NCI-H82 treated with DMSO at 0.1 percent for 48 hours (cell line): ENCODE measurements at regions not wholly inside any gene's neighbourhood (a gene's known extent, or its start where the extent isn't known, plus 50 kb on each side); places are given as distances from the start of the nearest gene placed in this dataset.
A peak's percentile ranks its signal among the peaks of the same experiment; 100 is the strongest.
"Not testable (repeated sequence)": the region's sequence is repeated elsewhere in the genome, so short reads cannot be mapped to it uniquely, and the experiment has no call there.

Experiments
- DNase-seq: peaks from one replicate; lab custom pipeline; 2025; ENCODE audit not compliant: unreplicated experiment; lab: John Stamatoyannopoulos, UW

GRCh38 chr9:102032614-102033013, 294.2 kb upstream of the GRIN3A start:
- DNase-seq: no peak

DNA sequence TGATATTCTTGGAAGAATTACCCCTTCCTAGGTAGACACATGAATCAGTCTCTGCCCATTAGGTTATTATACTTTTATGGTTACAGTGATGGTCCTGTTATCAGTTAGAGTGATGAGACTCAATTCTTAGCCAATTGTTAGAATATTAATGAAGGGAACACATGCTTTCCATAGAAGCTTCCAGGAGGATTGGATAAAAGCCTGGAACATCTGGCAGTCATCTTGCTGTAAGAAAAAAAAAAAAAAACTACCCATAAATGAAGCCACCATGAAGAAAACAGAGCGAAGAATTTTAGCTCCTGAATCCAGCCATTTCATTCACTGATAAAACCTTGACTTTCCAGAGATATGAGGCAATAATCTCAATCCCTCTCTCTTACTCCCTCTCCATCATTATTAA, 262.5 kb upstream of the GRIN3A start:
- DNase-seq: no peak

- no peak for DNase-seq
These were observed 261.0 kb upstream of the GRIN3A start for GRCh38 chr9:101999441-101999840.

GRCh38 chr9:101995231-101995630, 256.8 kb upstream of the GRIN3A start:
- no peak for DNase-seq

DNA sequence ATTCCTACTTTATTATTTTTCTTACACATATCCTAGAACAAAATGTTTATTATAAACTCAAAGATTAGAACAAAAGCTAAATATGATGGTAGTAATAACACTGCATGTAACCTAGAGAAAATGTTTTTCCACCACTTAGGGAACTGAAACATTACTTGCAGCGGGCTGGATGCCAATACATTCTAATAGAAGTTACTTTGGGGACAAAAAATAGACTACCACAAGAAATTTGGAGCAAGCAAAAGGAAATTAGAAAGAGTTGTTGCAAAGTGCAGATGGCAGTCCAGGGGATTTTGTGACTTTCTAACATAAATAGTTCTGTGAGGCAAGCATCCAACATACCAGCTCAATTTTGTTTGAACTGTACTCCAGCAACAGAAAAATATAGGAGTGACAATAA, 255.3 kb upstream of the GRIN3A start:
- DNase-seq: no peak

- DNase-seq: no peak
These were observed 253.5 kb upstream of the GRIN3A start for GRCh38 chr9:101991926-101992325.

DNA sequence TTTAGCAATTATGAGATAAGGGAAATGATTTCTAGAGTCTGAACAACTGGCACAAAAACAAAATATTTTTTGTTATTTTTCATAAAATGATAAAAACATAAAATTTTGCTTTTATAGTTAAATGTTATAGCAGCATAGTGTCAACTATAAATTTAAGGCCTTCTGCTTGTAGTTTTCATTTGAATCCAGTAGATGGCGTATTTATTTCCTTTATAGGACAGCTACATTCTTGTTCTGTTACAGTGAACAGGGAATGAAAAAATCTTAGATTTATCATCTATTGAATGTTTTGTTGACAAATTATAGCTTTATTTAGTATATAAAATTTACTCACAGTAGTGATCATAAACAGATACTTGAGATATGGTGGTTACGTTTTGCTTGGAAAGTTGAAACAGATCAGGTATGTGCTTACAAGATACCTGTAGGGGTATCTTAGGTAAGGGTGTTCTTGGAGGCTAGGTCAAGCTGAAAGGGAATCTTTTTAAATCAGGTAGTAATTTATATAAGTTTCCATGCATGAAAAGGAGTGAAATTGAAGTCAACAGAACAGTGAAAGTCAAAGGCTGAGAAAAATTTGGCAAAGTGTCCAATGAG, 239.3 kb upstream of the GRIN3A start:
- peak; percentile 5 for DNase-seq

DNA sequence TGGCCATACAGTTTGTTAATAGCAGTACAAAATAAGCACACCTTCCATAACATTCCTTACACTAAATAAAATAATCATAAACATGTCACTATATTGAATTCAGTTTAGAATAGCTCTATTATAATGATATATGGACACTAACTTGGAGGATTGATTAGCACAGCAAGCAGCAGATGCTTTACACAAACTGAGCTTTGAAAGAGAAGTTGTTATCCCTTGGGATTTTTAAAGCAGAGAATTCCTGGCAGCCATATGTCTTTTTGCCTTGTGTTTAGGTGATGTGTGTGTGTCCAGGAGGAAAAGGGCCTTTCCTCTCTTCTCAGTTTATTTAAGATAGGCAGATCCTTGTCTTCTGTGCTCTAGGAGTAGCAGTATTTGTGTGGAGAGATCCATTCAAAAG, 232.2 kb upstream of the GRIN3A start:
- DNase-seq: peak; percentile 8

- DNase-seq: no peak
These were observed 229.9 kb upstream of the GRIN3A start for GRCh38 chr9:101968392-101968791.

DNA sequence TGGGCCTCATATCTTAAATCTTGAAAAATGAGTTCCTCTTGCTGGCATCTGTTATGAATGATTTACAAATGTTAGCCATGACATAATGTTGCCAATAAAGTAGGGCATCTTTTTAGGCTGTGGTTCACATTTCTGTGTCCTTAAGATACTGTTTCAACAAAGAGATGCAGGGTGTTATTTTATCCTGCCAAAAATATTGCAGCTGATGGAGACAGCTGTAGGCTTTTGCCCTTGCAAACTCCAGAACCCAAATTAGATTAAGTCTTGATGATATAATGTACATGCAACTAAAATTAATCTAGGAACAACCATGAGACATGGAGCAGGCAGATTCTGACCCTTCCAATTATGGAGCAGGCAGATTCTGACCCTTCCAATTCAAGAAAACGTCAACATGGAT, 228.2 kb upstream of the GRIN3A start:
- no peak for DNase-seq

DNA sequence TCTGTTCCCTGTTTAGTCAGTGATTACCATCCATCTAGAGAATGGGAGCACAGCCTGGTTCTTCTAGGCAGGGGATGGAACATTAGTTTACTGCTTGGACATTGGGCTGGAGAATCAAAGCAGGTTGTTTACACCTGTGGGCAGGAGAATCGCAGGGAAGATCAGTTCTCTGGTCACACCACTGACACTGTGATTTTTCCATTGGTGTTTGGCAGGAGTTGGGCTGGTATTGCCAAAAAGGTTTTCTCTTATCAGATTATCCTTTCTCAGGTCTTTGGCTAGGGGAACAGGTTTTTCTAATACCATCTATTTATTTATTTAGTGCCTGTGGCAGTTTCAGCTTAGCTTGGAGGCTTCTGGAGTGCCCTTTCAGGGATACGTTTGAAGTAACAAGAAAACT, 219.3 kb upstream of the GRIN3A start:
- DNase-seq: no peak

GRCh38 chr9:101951598-101951997, 213.2 kb upstream of the GRIN3A start:
- DNase-seq: no peak

GRCh38 chr9:101931756-101932155, 193.3 kb upstream of the GRIN3A start:
- no peak for DNase-seq

DNA sequence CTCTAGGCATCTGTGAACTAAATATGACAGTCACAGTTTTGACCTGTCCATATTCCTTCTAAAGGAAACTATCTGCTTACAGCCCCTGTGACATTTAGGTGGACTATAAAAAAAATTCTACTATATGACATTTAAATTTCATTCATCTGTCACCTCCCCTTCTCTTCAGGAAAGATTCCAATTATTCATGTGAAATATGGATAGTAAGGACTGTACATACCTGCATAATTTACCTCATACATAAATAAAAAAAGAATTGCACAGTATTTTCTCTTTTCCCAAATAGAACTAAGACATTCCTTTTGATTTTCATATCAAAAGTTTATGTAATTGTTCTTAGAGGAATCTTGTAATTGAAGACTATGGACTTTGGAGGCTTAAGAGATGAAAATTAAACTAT, 192.3 kb upstream of the GRIN3A start:
- DNase-seq: no peak

DNA sequence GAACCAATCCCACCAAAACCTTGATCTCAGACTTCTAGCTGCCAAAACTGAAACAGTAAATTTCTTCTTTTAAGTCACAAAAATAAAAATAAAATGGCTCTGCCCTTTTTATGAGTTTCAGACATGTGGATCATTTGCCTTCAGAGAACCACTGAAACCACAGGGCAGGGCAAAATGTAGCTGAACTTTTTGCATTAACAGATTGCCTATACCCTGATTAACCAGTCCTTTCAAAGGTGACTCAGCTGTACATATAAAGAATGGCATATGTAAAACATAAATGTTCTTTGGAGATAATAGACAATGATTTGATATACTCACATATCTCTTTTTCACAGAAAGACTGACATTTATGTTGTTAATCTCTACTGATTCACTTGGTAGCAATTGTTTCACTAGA, 187.1 kb upstream of the GRIN3A start:
- DNase-seq: no peak

DNA sequence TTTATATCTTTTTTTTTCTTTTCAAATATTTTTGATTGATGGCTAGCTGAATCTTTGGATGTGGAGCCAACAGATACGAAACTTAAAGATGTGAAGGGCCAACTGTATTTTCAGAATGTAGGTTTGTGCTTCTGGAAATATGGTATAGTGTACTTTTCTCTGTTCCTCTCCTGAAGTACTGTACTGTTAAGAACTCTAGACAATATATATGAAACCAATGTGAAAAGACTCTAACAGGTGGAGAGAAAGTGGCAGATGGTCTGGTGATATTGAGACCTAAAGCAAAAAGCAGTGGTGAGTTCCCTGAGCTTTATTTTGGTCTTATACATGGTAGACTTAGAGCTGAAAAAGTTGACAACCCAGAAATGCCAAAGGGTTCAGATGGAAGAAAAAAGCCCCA, 185.0 kb upstream of the GRIN3A start:
- no peak for DNase-seq

DNA sequence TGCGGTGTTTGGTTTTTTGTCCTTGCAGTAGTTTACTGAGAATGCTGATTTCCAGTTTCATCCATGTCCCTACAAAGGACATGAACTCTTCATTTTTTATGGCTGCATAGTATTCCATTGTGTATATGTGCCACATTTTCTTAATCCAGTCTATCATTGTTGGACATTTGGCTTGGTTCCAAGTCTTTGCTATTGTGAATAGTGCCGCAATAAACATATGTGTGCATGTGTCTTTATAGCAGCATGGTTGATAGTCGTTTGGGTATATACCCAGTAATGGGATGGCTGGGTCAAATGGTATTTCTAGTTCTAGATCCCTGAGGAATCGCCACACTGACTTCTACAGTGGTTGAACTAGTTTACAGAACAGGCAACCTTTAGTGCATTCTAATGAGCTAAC, 178.5 kb upstream of the GRIN3A start:
- not testable (repeated sequence) for DNase-seq

GRCh38 chr9:101915482-101915881, 177.0 kb upstream of the GRIN3A start:
- DNase-seq: no peak

DNA sequence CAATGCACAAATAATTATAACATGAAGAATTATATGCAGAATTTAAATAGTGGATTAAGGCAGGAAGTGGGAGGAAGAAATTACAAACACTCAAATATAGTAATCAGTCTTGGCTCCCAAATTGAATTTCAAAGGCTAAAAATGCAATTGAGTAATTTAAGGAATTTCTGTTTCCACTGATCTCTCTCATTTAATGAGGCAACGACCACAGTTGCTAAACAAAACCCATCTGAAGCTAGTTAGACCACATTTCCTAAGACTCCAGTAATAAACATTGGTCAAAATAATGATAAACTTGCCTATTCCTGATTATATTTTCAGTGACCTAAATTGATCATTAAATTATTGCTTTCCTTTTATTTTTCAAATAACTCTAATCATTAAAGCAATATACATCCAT, 174.3 kb upstream of the GRIN3A start:
- no peak for DNase-seq

DNA sequence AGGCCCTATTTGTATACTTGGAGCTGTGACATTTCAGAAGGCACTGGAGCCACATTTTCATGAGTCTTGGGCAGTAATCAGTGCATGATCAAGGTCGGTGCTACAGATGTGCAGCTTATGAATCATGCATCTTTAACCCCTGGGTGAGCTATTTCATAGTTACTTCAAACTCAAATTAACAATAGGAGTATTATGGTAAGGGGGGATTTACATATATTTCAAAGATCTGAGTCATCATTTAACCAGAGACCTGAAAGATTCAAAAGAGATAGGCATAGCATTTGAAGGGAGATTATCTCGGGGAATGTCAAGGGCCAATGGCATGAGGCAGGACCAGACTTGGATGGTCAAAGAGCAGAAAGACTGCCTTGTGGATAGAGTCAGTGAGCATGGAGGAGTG, 169.0 kb upstream of the GRIN3A start:
- DNase-seq: no peak

DNA sequence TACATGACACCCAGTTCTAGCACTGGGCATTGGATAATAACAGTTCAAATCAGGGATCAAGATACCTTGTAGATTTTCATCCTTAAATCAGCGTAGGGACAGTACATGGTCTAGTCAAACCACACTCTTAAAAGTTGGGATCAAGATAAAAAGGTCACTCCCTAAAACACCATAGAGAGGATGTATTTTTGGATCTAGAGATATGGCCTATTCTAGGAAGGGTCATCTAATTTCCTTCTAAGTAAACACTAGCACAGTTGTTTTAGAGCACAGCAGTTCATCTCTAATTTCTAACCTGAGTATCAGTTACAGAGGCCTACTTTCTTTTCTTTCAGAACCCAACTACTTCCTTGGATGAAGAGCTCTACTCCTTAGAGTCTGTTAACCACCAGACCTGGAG, 166.4 kb upstream of the GRIN3A start:
- DNase-seq: no peak

GRCh38 chr9:101902051-101902450, 163.6 kb upstream of the GRIN3A start:
- DNase-seq: no peak

DNA sequence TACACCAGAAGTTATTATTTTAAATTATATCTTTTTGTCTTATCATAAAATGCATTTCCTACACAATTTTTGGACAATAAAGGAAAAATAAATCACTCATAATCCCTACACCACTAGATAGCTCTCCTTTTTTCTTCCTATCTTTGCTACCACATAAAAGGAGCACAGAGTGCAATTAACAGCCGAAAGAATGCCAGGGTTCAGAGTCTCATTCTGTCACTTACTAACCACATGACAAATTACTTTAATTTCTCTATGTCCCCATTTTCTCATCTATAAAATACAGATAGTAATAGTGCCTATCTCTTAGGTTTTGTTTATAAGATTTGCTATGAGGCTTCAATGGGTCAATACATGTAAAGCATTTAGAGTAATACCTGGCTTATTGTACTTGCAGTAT, 158.7 kb upstream of the GRIN3A start:
- no peak for DNase-seq
